ENCODE measurements at regions not wholly inside any gene's neighbourhood (a gene's known extent, or its start where the extent isn't known, plus 50 kb on each side); places are given as distances from the start of the nearest gene placed in this dataset.

- Histone ChIP-seq H2AFZ (ENCODE audit: low read length) (no peak overlapping the region), H3K9me3 (ENCODE audit: control insufficient read depth, low read depth, low read length) (no peaks in the 10 kb centered on the region), H3K56ac (ENCODE audit: insufficient read length, low read depth, low read length) (no peak overlapping the region), H2BK5ac (ENCODE audit: insufficient read length, low read length) (no peak overlapping the region), H3K27me3 (ENCODE audit: insufficient read depth, low read length) (no peaks in the 10 kb centered on the region), H2BK15ac (ENCODE audit: low read depth, low read length) (no peak overlapping the region), H4K5ac (ENCODE audit: insufficient read length, low read depth, low read length) (no peak overlapping the region), H3K23ac (ENCODE audit: insufficient read length, low read depth, low read length) (no peak overlapping the region), H3K9ac (ENCODE audit: extremely low read depth, insufficient read length, low read length) (no peak overlapping the region), H3K23me2 (ENCODE audit: insufficient read length, low read depth, low read length, poor library complexity, severe bottlenecking) (no peaks in the 10 kb centered on the region), H3T11ph (ENCODE audit: low read length) (no peak overlapping the region), H2BK120ac (ENCODE audit: low read depth, low read length, poor library complexity, severe bottlenecking) (no peak overlapping the region), H2AK5ac (ENCODE audit: insufficient read length, low read length) (no peak overlapping the region), H3K79me1 (ENCODE audit: insufficient read depth, low read depth, low read length, poor library complexity, severe bottlenecking) (no peaks in the 10 kb centered on the region), H3K79me2 (ENCODE audit: insufficient read depth, low read length) (no peaks in the 10 kb centered on the region), H4K8ac (replicated peaks; ENCODE audit: insufficient read length, low read depth, low read length) (no peak overlapping the region), H4K91ac (ENCODE audit: insufficient read length, low read depth, low read length) (no peak overlapping the region), H4K20me1 (ENCODE audit: control insufficient read depth, insufficient read depth, insufficient read length) (no peaks in the 10 kb centered on the region), H3K4me2 (ENCODE audit: insufficient read depth, insufficient read length, low read length) (no peak overlapping the region), H3K4ac (ENCODE audit: low read depth, low read length) (no peak overlapping the region), H3K27ac (ENCODE audit: insufficient read length, low read depth, low read length) (no peak overlapping the region), H3K14ac (ENCODE audit: insufficient read depth, low read length) (no peak overlapping the region), H3K4me1 (ENCODE audit: insufficient read depth, low read length) (no peaks in the 10 kb centered on the region), H2BK20ac (ENCODE audit: low read depth, low read length, poor library complexity, severe bottlenecking) (no peak overlapping the region), H3K18ac (ENCODE audit: insufficient read length, low read depth, low read length) (no peak overlapping the region), H2BK12ac (ENCODE audit: insufficient read length, low read depth, low read length) (no peak overlapping the region)
- H3K27ac Mint-ChIP-seq: no peak overlapping the region
- H3K27me3 Mint-ChIP-seq (ENCODE audit: low read depth): no peaks in the 10 kb centered on the region
- H3K9me3 Mint-ChIP-seq: no peaks in the 10 kb centered on the region
- WGBS (ENCODE audit: extremely low coverage, insufficient read length, low lambda C conversion rate): no CpG with 5 or more reads among the region's 7 CpGs
- H3K4me1 Mint-ChIP-seq: peaks cover 4 to 7% of the 10 kb centered on the region in 2 experiments; a peak in 2 of 4 replicates
- no peak overlapping the region for H3K4me3 Mint-ChIP-seq
- DNase-seq: no peak
- TF ChIP-seq CTCF (conservative IDR thresholded peaks at IDR 0.05): no peak
- no peaks in the 10 kb centered on the region for H3K36me3 Mint-ChIP-seq (ENCODE audit: insufficient read depth in 1 of 3, low read depth in 3 of 3)
Measured at GRCh38 chr14:61861320-61861865, 99.2 kb downstream of the SNAPC1 start.

Data from H9 (cell line).